Superior temporal gyrus (tissue), 1 donor: ENCODE measurements at regions not wholly inside any gene's neighbourhood (a gene's known extent, or its start where the extent isn't known, plus 50 kb on each side); places are given as distances from the start of the nearest gene placed in this dataset.

Source experiments
- DNase-seq: peaks from one replicate; pipeline ENCODE4 v3.0.0-alpha.2; 2016; ENCODE audit errors: extremely low spot score

DNA sequence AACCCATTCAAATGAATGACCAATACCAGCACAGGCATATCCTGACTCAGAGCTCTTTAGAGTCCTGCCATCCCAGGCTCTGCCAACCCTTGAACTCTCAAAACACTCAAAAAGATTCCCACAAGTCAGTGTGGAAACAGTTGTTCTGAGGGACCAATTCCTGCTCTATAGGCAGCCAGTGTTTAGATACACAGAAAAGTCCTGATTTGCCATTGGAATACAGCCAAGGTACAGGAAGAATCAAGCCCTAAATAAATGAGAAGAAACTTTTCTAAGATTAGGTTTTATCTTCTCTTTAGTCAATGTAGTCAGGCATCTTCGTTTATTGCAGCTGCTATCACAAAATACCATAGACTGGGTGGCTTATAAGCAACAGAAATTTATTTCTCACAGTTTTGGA, 626.8 kb upstream of the ARID1B start:
- no peak for DNase-seq

DNA sequence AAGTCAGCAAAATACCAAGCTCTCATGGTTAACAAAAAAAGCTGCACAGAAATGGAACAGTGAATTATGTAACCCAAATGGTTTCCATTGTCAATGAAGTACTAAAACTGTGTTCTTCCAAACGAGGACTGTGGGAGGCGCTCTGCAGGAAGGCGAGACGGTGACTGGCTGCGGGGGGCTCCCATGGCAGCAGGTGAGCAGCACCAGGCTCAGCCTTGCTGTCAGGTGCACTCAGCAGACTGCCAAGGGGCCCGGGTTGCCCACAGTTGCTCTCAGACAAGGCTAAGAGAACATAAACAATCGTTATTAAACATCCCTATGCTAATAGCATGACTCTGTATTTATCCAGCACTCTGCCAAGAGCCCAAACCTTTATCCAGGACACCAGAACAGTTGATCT, 630.3 kb upstream of the ARID1B start:
- DNase-seq, result no peak

DNA sequence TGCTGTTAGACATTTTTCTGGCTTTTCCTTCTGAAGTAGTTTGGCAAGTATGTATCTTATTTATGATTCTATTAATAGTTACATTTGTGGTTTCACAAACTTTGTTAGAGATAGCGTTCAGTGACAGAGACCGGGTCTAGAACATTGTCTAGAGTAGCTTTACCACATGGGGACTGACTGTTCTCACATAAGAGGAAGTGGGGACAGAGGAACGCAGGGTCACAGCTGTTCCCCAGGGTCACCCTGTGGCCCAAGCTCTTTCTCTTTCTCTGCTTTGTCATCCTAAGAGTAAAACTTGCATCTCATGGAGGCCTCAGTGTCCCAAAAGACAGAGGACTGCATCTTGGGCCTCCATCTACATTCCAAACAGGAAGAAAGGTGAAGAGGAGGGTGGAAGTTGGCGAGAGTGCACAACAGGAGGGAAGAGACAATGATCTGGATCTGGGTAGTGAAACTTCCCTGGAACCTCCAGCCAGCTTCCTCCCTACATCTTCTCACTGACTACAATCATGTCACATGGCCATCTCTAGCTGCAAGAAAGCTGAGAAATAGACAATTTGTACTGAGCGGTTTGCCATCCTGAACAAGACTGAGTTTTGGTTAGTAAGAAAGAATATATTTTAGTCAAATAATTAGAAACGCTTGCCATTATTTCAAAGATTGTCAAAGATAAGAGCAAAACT, 645.8 kb upstream of the ARID1B start:
- DNase-seq, result no peak

DNA sequence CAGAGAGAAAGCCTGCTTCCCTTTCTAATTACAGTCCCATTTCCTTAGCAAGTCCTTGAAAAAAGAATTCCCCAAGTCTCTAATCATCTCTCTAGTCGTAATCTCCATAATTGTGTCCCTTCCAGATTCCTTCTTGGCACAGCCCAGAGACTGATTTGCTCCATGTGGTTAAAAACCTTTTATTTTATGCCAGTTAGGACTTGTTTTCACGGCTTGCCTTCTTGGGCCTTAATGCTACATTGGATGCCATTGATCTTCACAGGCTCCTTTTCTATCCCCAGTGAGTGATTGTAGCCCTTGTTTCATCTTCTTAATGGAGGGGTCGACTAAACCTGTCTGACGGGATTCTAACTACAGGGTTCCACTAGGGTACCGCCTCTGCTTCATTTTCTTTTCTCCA, 650.6 kb upstream of the ARID1B start:
- peak; percentile 30 for DNase-seq

DNA sequence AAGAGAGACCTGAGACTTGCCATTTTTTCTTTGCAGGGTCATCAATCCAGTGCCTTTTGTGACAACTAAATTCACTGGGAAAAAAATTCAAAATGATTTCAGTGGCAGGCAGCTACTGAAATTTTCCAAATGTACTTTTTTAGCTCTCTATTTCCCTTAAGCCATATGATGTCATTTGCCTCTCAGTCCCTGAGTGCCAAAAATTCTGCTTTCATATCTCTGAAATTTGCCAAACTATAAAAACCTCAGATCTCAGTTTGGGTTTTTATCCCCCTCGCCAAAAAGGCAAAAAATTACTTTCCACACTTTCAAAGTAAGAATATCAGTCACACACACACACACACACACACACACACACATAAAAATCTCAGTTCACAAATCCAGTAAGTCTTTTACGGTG, 651.3 kb upstream of the ARID1B start:
- peak; percentile 21 for DNase-seq

DNA sequence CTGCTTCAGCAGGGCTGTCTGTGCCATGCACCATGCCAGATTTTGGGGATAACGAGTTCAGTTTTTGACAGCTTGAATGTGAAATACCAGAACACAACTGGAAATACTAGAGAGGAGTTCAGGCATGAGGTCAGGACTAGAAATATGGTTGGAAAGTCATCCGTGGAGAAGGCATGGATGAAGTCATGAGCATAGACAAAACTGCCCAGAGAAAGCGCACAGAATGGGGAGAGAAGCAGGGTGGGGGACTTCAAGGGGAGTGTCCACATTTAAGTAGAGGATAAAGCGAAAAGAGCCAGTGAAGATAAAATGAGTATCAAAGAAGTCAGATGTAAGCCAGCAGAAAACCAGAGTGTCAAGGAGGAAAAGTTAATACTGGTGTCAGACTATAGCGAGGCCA, 653.4 kb upstream of the ARID1B start:
- no peak for DNase-seq

DNA sequence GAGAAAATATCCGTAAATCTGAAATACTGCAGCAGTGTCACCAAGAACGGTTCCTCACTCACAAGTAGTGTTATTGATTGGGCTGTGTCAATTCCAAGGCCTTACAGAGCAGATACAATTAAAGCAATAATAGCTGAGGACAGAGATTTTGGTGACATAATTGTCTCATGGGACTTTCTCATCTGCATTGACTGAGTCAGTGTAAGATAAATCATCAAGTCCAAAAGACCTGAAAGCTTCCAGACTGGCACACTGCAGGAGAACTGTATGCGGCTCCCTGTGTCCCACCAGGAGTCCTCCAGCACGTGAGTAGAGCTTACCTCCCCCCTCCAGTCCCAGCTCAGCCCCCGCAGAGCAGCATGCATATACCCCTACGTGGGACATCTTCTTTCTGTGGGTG, 655.2 kb upstream of the ARID1B start:
- no peak for DNase-seq

DNA sequence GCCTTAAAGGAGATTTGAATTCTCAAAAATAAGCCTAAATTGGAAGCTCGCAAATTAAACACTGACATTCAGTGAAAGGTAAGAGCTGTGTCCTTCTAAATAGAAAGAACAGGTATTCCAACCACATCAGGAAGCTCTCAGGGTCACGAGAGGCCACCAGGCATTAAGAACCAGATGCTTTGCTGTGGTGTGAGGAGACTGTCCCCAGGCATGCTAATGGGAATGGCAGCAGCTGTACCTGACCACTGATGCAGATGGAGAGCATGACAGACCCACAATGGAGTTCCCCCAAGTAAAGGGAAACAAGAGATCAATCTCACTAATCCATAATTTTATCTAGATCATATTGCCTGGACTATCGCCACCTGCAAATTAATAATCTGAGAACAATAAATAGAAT, 658.9 kb upstream of the NOX3 start:
- DNase-seq, result no peak

DNA sequence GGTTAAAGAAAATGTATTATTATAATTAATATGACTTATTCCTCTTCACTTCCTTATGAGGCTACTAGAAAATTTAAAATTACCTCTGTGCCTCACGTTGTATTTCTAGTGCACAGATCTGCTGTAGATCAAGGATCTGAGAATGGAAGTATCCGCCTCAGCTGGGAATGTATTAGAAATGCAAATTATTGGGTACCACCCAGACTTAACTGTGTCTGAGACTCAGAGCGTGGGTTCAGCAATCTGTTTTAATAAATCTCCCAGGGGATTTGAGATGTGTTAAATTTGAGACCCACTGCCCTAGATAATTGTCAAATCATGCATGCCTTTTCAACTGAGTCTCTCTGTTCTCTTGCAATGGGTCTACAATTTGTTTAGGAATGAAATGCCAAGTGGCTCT, 658.0 kb upstream of the NOX3 start:
- no peak for DNase-seq

DNA sequence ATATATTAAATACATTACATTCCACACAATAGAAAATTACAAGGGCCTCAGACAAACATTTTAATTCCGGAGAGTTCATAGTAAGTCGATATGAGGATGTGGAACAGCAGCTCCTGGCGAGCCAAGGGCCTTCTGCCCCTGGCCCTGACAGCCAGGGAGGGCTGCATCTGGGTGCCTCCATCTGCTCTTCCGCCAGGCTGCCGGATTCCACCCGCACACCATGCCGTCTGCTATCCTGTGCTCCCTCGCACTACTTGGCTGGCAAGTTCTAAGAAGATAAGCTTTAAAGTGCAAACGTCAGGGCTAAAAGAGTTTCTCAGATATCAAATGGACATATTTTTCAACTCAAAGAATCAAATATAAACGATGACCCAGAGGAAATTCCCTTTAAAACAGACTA, 656.3 kb upstream of the NOX3 start:
- no peak for DNase-seq

DNA sequence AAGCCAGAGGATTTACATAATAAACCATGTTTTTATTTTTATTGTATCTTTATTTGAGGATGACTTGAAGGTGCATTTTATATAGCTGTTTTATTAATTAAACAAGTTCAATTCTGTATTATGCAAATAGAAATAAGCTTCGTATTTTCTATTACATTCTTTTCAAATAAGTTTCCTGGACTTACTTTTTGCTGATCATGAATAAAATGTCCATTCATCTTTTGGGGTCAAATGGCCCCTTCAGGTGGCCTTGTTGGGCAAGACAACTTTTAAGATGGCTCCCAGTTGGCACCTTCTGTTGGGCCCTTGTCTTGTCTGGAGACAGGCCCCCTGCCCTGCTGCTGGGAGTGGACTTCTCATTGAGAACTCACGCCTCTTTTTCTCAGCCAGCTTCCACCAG, 654.6 kb upstream of the NOX3 start:
- no peak for DNase-seq

DNA sequence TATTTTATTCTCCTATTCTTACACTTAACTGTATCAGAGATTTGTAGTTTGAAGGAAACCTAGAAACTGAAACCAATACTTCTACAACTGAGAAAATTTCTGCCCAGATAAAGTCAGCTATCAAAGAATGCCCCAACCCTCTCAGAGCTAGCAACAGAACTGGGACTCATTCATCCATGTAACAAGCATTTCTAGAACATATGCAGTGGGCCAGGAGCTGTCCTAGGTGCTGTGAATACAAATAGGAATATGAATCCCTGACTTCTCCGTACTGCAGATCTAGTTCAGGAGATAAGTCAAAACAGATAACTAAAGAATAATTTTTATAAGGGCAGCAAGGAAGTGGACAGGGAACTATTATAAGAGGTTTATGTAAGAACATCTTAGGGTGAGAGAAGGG, 654.1 kb upstream of the NOX3 start:
- no peak for DNase-seq

DNA sequence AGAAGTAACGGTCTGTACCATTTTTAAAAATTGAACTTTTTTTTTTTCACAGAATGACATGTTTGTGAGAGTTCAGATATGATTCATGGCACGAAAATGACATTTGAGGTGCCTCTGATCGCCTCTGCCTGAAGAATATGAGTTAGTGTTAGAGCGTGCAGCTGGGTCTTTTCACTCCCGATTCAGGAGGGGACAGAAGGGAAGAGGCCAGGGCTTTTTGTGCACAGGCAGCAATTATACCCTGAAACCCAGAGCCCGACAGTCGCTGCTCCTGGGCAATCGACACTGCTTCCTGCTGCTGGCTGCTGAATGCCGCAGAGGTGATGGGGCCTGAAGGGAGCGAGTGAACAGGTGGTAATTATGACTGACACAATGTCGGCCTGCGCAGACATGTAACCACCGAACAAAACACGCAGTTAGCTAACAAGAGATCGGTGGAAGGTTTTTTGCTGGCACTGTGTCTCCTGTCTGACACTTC, 652.0 kb upstream of the NOX3 start:
- no peak for DNase-seq

DNA sequence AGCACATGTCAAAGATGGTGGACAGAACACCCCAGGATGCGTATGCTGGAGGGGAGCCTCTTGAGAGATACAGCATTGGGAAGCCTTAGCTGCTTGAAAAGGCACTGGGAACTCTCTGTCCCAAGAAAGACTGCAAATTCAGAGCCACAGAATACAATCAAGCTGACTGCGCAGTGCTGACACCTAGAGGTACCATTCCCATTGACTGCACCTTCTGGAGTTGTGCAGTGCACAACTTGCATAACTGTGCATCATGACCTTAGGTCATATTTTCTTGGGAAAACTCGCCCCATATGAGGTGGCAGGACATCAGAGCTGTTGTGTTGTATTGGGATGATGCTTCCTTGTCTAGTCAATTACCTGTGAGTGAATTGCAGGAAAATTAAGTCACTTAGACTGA, 646.5 kb upstream of the NOX3 start:
- no peak for DNase-seq

DNA sequence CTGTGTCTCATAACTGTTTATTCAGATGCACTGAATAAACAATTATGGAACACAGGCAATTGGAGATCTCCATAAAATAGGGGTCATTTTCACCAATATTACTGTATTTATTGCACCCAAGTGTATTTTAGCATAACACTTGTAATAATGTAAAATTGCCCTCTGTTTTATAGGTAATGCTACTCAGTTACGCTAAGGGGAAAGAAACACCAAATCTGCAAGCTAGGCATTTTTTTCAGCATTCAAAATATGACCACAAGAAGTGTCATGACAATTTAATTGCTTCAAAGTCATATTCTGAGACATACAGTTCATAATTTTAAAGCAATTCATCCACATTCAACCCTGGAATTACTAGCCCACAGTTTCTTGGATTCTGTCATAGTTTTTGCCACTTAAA, 643.2 kb upstream of the NOX3 start:
- no peak for DNase-seq

DNA sequence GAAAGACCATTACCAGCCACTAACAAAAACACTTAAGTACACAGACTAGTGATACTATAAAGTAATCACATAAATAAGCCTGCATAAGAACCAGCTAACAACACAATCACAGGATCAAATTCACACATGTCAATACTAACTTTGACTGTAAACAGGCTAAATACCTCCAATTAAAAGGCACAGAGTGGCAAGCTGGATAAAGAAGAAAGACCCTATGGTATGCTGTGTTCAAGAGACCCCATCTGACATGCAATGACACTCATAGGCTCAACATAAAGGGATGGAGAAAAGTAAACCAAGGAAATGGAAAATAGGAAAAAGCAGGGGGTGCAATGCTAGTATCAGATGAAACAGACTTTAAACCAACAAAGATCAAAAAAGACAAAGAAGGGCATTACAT, 631.8 kb upstream of the NOX3 start:
- no peak for DNase-seq

DNA sequence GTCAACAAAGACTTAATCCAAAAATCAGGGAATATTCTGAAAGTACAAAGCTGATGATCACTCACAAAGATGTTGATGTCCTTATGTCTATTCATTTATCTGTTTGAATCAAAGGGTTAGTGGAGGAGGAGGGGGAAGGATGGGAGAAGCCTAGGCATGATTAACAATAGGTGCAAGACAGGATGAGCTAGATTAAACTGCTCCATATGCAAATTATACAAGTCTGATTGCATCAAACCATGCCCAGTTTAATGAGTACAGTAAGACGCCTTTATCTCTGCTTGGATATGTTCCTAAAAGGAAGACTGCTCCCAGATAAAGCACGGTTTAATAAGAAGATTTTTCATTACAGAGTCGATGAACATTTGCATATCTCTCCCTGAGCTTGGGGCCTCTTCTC, 626.4 kb upstream of the NOX3 start:
- no peak for DNase-seq

DNA sequence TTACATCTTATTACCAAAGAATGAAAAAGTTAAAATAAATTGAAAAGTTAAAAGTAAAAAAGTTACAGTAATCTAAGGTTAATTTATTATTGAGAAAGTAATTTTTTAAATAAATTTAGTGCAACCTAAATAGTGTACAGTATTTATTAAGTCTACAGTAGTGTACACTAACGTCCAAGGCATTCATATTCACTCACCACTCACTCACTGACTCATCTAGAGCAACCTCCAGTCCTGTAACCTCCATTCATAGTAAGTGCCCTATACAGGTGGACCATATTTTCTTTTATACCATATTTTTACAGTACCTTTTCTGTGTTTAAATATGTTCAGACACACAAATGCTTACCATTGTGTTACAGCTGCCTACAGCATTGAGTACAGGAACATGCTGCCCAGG, 624.7 kb upstream of the NOX3 start:
- no peak for DNase-seq

DNA sequence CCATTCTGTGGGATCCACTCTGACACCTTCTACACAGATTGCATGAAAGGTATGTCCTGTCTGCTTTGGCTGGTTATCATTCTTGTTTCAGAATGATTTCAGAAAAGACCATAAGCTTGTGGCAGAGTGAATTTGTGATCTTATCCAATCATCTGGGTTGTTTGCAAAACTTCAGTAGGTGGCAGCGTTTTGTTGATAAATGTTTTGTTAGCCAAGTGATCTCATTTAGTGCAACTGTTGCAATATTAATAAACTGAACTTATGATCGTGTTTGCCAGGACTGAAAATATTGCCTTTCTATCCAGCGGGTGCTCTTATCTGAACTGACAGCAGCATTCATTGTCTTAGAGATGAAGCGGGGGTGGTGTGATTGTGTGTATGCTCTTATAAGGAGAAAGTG, 613.2 kb upstream of the NOX3 start:
- DNase-seq, result no peak

DNA sequence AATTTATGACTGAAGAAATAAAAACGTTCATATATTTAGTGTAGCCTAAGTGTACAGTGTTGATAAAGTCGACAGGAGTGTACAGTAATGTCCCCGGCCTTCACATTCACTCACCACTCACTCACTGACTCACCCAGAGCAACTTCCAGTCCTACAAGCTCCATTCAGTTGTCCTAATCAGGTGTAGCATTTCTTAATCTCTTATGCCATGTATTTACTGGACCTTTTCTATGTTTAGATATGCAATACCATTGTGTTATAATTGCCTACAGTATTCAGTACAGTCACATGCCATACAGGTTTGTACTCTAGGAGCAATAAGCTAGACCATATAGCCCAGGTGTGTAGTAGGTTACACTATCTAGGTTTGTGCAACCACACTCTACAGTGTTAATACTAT, 610.2 kb upstream of the NOX3 start:
- DNase-seq, result no peak

DNA sequence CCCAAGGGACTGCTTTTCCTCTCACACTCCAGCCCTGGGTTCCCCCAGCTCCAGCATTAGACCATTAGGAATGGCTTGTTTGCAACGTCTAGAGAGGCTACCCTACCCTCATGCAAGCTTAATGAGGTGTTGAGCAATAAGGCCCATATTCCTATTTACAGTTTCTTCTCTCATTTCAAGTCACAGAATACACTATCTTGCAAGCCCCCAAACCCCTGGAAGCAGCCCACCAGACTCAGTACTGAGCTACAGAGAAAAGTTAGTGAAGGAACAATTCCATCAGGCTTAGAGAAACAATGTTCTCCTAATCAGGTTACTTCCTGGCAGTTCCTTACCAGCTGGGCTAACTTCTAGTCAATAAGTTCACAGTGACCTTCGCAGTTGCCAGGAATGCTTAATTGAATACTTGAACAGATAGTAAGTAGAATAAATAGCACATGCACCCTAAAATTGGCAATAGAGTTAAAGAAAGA, 606.5 kb upstream of the NOX3 start:
- no peak for DNase-seq

DNA sequence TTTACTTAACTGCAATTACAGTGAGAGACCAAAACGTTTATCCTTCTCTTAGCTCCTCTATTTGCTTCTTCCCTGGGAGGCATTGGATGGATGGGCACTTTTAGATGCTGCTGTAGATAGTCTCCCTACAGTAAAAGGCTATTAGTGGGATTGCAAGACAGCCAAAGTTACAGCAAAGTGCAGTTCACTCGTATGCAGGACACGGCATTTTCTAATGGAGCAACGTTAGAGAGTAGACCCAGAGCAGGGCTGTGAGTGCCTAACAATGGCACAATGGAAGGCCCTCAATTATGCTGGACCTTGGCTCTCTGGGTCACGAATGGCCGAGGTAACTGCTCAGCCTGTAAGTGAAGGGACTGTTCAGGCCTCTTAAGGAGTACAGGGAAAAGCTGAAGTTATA, 605.8 kb upstream of the NOX3 start:
- DNase-seq, result no peak

DNA sequence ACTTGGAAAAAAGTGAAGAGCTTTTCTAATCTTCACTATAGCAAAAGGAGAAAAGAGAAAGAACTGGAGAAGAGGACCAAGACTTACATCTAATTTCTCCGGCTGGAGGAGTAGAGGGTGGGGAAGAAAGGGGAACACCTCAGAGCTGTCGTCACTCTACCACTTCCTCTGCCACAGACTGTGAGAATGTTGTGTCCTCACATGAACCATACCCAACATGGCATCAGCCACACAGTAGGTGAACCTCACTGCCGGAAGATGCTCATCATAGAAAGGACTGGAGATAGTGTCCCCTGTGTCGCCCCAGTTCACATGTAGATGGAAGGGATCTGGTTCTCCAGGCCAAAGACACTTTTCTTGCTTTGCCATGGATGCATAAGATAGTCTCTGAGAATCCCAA, 604.4 kb upstream of the NOX3 start:
- no peak for DNase-seq

DNA sequence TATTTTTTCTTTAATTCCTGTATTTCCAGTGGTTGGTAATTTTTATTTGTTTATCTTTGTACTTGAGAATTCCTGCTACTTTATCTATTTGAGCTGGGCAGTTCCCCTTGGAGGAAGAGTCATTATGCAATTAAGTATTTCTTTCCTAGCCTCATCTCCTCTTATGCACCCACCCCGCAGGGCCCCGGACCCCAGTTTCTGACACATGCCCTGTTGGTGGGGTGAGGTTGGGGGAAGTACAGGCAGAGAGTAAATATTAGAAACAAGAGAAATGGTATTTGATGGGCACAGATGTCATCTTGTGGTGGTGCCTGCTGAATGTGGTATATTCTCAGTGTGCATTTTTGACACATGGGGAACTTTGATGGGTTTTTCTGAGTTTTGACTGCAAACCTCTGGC, 602.7 kb upstream of the NOX3 start:
- no peak for DNase-seq
